ENCODE measurements at regions not wholly inside any gene's neighbourhood (a gene's known extent, or its start where the extent isn't known, plus 50 kb on each side); places are given as distances from the start of the nearest gene placed in this dataset.

GRCh38 chr18:34115409-34116081 lies 109.2 kb downstream of the NOL4 start:
- no peaks in the 10 kb centered on the region for H3K36me3 ChIP-seq (ENCODE audit: control insufficient read depth, insufficient read depth, low read length)
- peak; percentile 41 for DNase-seq
- 74% methylated on average over 2 of the region's 5 CpGs for WGBS (ENCODE audit: insufficient coverage)
- H3K27me3 ChIP-seq (ENCODE audit: control insufficient read depth, insufficient read depth, low read length): no peaks in the 10 kb centered on the region
- H3K4me1 ChIP-seq (ENCODE audit: control insufficient read depth, insufficient read depth, low read length): no peaks in the 10 kb centered on the region
- H3K9me3 ChIP-seq (replicated peaks; ENCODE audit: control insufficient read depth, low read depth, low read length): no peaks in the 10 kb centered on the region
- H3K4me3 ChIP-seq (ENCODE audit: low read length): no peak overlapping the region
- H3K27ac ChIP-seq (ENCODE audit: low read length): no peak overlapping the region

- Histone ChIP-seq H3K4me1 (ENCODE audit: control insufficient read depth, insufficient read depth, low read length) (no peaks in the 10 kb centered on the region), H3K27ac (ENCODE audit: low read length) (no peak overlapping the region), H3K4me3 (ENCODE audit: low read length) (no peak overlapping the region), H3K9me3 (replicated peaks; ENCODE audit: control insufficient read depth, low read depth, low read length) (no peaks in the 10 kb centered on the region), H3K36me3 (ENCODE audit: control insufficient read depth, insufficient read depth, low read length) (no peaks in the 10 kb centered on the region), H3K27me3 (ENCODE audit: control insufficient read depth, insufficient read depth, low read length) (no peaks in the 10 kb centered on the region)
- WGBS (ENCODE audit: insufficient coverage): 91% methylated on average over 4 of the region's 4 CpGs
- DNase-seq: no peak
These were observed 109.7 kb downstream of the NOL4 start for GRCh38 chr18:34114996-34115395.

GRCh38 chr18:34108206-34108605 lies 116.5 kb downstream of the NOL4 start:
- H3K27ac ChIP-seq (ENCODE audit: low read length): no peak overlapping the region
- no peaks in the 10 kb centered on the region for H3K9me3 ChIP-seq (replicated peaks; ENCODE audit: control insufficient read depth, low read depth, low read length)
- H3K4me1 ChIP-seq (ENCODE audit: control insufficient read depth, insufficient read depth, low read length): no peaks in the 10 kb centered on the region
- no peak for DNase-seq
- no peak overlapping the region for H3K4me3 ChIP-seq (ENCODE audit: low read length)
- no peaks in the 10 kb centered on the region for H3K36me3 ChIP-seq (ENCODE audit: control insufficient read depth, insufficient read depth, low read length)
- no peaks in the 10 kb centered on the region for H3K27me3 ChIP-seq (ENCODE audit: control insufficient read depth, insufficient read depth, low read length)

GRCh38 chr18:34098109-34098508 lies 126.6 kb downstream of the NOL4 start:
- DNase-seq: no peak

GRCh38 chr18:34097312-34097711 lies 127.4 kb downstream of the NOL4 start:
- no peak for DNase-seq
- H3K27me3 ChIP-seq (ENCODE audit: control insufficient read depth, insufficient read depth, low read length): no peaks in the 10 kb centered on the region
- H3K27ac ChIP-seq (ENCODE audit: low read length): no peak overlapping the region
- H3K4me3 ChIP-seq (ENCODE audit: low read length): no peak overlapping the region
- H3K9me3 ChIP-seq (replicated peaks; ENCODE audit: control insufficient read depth, low read depth, low read length): no peaks in the 10 kb centered on the region
- no peaks in the 10 kb centered on the region for H3K36me3 ChIP-seq (ENCODE audit: control insufficient read depth, insufficient read depth, low read length)
- WGBS (ENCODE audit: insufficient coverage): no CpG with 5 or more reads among the region's 1 CpG
- H3K4me1 ChIP-seq (ENCODE audit: control insufficient read depth, insufficient read depth, low read length): no peaks in the 10 kb centered on the region

More at GRCh38 chr18:34098109-34098508, 126.6 kb downstream of the NOL4 start:
- H3K9me3 ChIP-seq (replicated peaks; ENCODE audit: control insufficient read depth, low read depth, low read length): no peaks in the 10 kb centered on the region
- no peaks in the 10 kb centered on the region for H3K36me3 ChIP-seq (ENCODE audit: control insufficient read depth, insufficient read depth, low read length)
- no peaks in the 10 kb centered on the region for H3K4me1 ChIP-seq (ENCODE audit: control insufficient read depth, insufficient read depth, low read length)
- no peak overlapping the region for H3K27ac ChIP-seq (ENCODE audit: low read length)
- WGBS (ENCODE audit: insufficient coverage): no CpG with 5 or more reads among the region's 2 CpGs
- no peak overlapping the region for H3K4me3 ChIP-seq (ENCODE audit: low read length)
- no peaks in the 10 kb centered on the region for H3K27me3 ChIP-seq (ENCODE audit: control insufficient read depth, insufficient read depth, low read length)

- H3K27ac ChIP-seq (ENCODE audit: low read length): no peak overlapping the region
- H3K4me1 ChIP-seq (ENCODE audit: control insufficient read depth, insufficient read depth, low read length): no peaks in the 10 kb centered on the region
- DNase-seq: no peak
- no peaks in the 10 kb centered on the region for H3K36me3 ChIP-seq (ENCODE audit: control insufficient read depth, insufficient read depth, low read length)
- no peaks in the 10 kb centered on the region for H3K9me3 ChIP-seq (replicated peaks; ENCODE audit: control insufficient read depth, low read depth, low read length)
- no CpG with 5 or more reads among the region's 1 CpG for WGBS (ENCODE audit: insufficient coverage)
- no peaks in the 10 kb centered on the region for H3K27me3 ChIP-seq (ENCODE audit: control insufficient read depth, insufficient read depth, low read length)
- no peak overlapping the region for H3K4me3 ChIP-seq (ENCODE audit: low read length)
These were observed 130.6 kb downstream of the NOL4 start for GRCh38 chr18:34094148-34094547.

- H3K4me1 ChIP-seq (ENCODE audit: control insufficient read depth, insufficient read depth, low read length): no peaks in the 10 kb centered on the region
- H3K27ac ChIP-seq (ENCODE audit: low read length): no peak overlapping the region
- no peaks in the 10 kb centered on the region for H3K27me3 ChIP-seq (ENCODE audit: control insufficient read depth, insufficient read depth, low read length)
- no CpG with 5 or more reads among the region's 1 CpG for whole genome bisulfite sequencing (ENCODE audit: insufficient coverage)
- H3K36me3 ChIP-seq (ENCODE audit: control insufficient read depth, insufficient read depth, low read length): no peaks in the 10 kb centered on the region
- no peaks in the 10 kb centered on the region for H3K9me3 ChIP-seq (replicated peaks; ENCODE audit: control insufficient read depth, low read depth, low read length)
- H3K4me3 ChIP-seq (ENCODE audit: low read length): no peak overlapping the region
- DNase-seq: no peak
These were observed 131.9 kb downstream of the NOL4 start for GRCh38 chr18:34092796-34093195.

GRCh38 chr18:34086370-34086769 lies 138.3 kb downstream of the NOL4 start:
- no CpG with 5 or more reads among the region's 1 CpG for WGBS (ENCODE audit: insufficient coverage)
- Histone ChIP-seq H3K9me3 (replicated peaks; ENCODE audit: control insufficient read depth, low read depth, low read length) (no peaks in the 10 kb centered on the region), H3K27me3 (ENCODE audit: control insufficient read depth, insufficient read depth, low read length) (no peaks in the 10 kb centered on the region), H3K27ac (ENCODE audit: low read length) (no peak overlapping the region), H3K4me3 (ENCODE audit: low read length) (no peak overlapping the region), H3K4me1 (ENCODE audit: control insufficient read depth, insufficient read depth, low read length) (no peaks in the 10 kb centered on the region), H3K36me3 (ENCODE audit: control insufficient read depth, insufficient read depth, low read length) (no peaks in the 10 kb centered on the region)
- DNase-seq: no peak

- no peak for DNase-seq
These were observed 139.5 kb downstream of the NOL4 start for GRCh38 chr18:34085140-34085739.

GRCh38 chr18:34084635-34085034 lies 140.1 kb downstream of the NOL4 start:
- H3K9me3 ChIP-seq (replicated peaks; ENCODE audit: control insufficient read depth, low read depth, low read length): no peaks in the 10 kb centered on the region
- no peak for DNase-seq
- WGBS (ENCODE audit: insufficient coverage): no CpG with 5 or more reads among the region's 2 CpGs
- H3K4me1 ChIP-seq (ENCODE audit: control insufficient read depth, insufficient read depth, low read length): no peaks in the 10 kb centered on the region
- H3K36me3 ChIP-seq (ENCODE audit: control insufficient read depth, insufficient read depth, low read length): no peaks in the 10 kb centered on the region
- no peak overlapping the region for H3K27ac ChIP-seq (ENCODE audit: low read length)
- H3K27me3 ChIP-seq (ENCODE audit: control insufficient read depth, insufficient read depth, low read length): no peaks in the 10 kb centered on the region
- H3K4me3 ChIP-seq (ENCODE audit: low read length): no peak overlapping the region

More at GRCh38 chr18:34085140-34085739, 139.5 kb downstream of the NOL4 start:
- WGBS (ENCODE audit: insufficient coverage): no CpG with 5 or more reads among the region's 4 CpGs
- H3K9me3 ChIP-seq (replicated peaks; ENCODE audit: control insufficient read depth, low read depth, low read length): no peaks in the 10 kb centered on the region
- H3K4me1 ChIP-seq (ENCODE audit: control insufficient read depth, insufficient read depth, low read length): no peaks in the 10 kb centered on the region
- H3K4me3 ChIP-seq (ENCODE audit: low read length): no peak overlapping the region
- H3K27ac ChIP-seq (ENCODE audit: low read length): no peak overlapping the region
- H3K27me3 ChIP-seq (ENCODE audit: control insufficient read depth, insufficient read depth, low read length): no peaks in the 10 kb centered on the region
- H3K36me3 ChIP-seq (ENCODE audit: control insufficient read depth, insufficient read depth, low read length): no peaks in the 10 kb centered on the region
